Neural cell (in vitro differentiated cells): ENCODE measurements at regions not wholly inside any gene's neighbourhood (a gene's known extent, or its start where the extent isn't known, plus 50 kb on each side); places are given as distances from the start of the nearest gene placed in this dataset.
A peak's percentile ranks its signal among the peaks of the same experiment; 100 is the strongest.

Experiments
- H2AFZ ChIP-seq: fragments of 200-600, 300-800 bp; sonication (generic), shearing (Covaris generic); 2 replicates; pipeline ENCODE4 v1.6.0; 2014; ENCODE audit warnings: low read depth, mild to moderate bottlenecking, antibody characterized with exemption, low read length, moderate library complexity
- H3F3A ChIP-seq: fragments of 200-600 bp; shearing (Covaris generic); 2 replicates; pipeline ENCODE4 v1.6.1; 2016; ENCODE audit warnings: mild to moderate bottlenecking, moderate library complexity, mixed read lengths, antibody characterized with exemption, low read length; ENCODE audit not compliant: insufficient read depth, poor library complexity, severe bottlenecking
- H3K27ac ChIP-seq: fragments of 200-600, 300-800 bp; sonication (generic), shearing (Covaris generic); 2 replicates; pipeline ENCODE4 v1.5.1; 2014; ENCODE audit warnings: mild to moderate bottlenecking, low read length, moderate library complexity
- H3K27me3 ChIP-seq: fragments of 300-800, 200-600 bp; sonication (generic), shearing (Covaris generic); 2 replicates; pipeline ENCODE4 v1.6.0; 2014; ENCODE audit warnings: mild to moderate bottlenecking, low read depth, low read length, moderate library complexity; ENCODE audit not compliant: insufficient read depth
- H3K36me3 ChIP-seq: fragments of 300-800, 200-600 bp; sonication (generic), shearing (Covaris generic); 2 replicates; pipeline ENCODE4 v1.5.1; 2014; ENCODE audit warnings: mild to moderate bottlenecking, antibody characterized with exemption, low read length, moderate library complexity; ENCODE audit not compliant: insufficient read depth
- H3K4me2 ChIP-seq: fragments of 300-800, 200-600 bp; sonication (generic), shearing (Covaris generic); 2 replicates; pipeline ENCODE4 v1.6.0; 2014; ENCODE audit warnings: mild to moderate bottlenecking, low read length
- H3K4me3 ChIP-seq: fragments of 300-800, 200-600 bp; sonication (generic), shearing (Covaris generic); 2 replicates; pipeline ENCODE4 v1.5.1; 2014; ENCODE audit warnings: mild to moderate bottlenecking, low read length, moderate library complexity
- H3K79me2 ChIP-seq: fragments of 200-600 bp; shearing (Covaris generic); replicated peaks from 2 replicates; pipeline ENCODE4 v1.6.0; 2014; ENCODE audit warnings: mild to moderate bottlenecking, low read length, moderate library complexity; ENCODE audit not compliant: insufficient read depth
- H3K9ac ChIP-seq: fragments of 300-800, 200-600 bp; sonication (generic), shearing (Covaris generic); 2 replicates; pipeline ENCODE4 v1.6.1; 2016; ENCODE audit warnings: mild to moderate bottlenecking, low read length, mixed read lengths
- H3K9me2 ChIP-seq: fragments of 200-600 bp; shearing (Covaris generic); 2 replicates; pipeline ENCODE4 v1.6.1; 2016; ENCODE audit warnings: mild to moderate bottlenecking, low read length, mixed read lengths; ENCODE audit not compliant: insufficient read depth
- H3K9me3 ChIP-seq: fragments of 200-600, 300-800 bp; sonication (generic), shearing (Covaris generic); 2 replicates; pipeline ENCODE4 v1.6.1; 2016; ENCODE audit warnings: mild to moderate bottlenecking, mixed run types, low read length, moderate library complexity, mixed read lengths
- H4K20me1 ChIP-seq: fragments of 200-600 bp; shearing (Covaris generic); 2 replicates; pipeline ENCODE4 v1.6.1; 2016; ENCODE audit warnings: mild to moderate bottlenecking, mixed run types; ENCODE audit not compliant: insufficient read depth
- EP300 ChIP-seq: fragments of 450-650 bp; conservative IDR thresholded peaks from 2 replicates; pipeline ENCODE4 v1.6.1; 2014; ENCODE audit warnings: antibody characterized with exemption, mild to moderate bottlenecking, moderate library complexity; ENCODE audit not compliant: poor library complexity, severe bottlenecking
- EZH2 ChIP-seq: fragments of 200-600, 300-800 bp; shearing (Covaris generic), sonication (generic); IDR thresholded peaks from 2 replicates; pipeline ENCODE4 v1.6.1; 2014; ENCODE audit warnings: antibody characterized with exemption, low read length, borderline replicate concordance, mild to moderate bottlenecking; ENCODE audit not compliant: insufficient read depth, poor library complexity, severe bottlenecking
- MXI1 ChIP-seq: fragments of 450-650 bp; conservative IDR thresholded peaks from 2 replicates; pipeline ENCODE4 v1.6.1; 2014; ENCODE audit warnings: antibody characterized with exemption, mild to moderate bottlenecking; ENCODE audit not compliant: poor library complexity, severe bottlenecking
- POLR2AphosphoS5 ChIP-seq: IDR thresholded peaks from 2 replicates; pipeline ENCODE4 v1.6.1; 2012
- RAD21 ChIP-seq: fragments of 450-650 bp; conservative IDR thresholded peaks from 2 replicates; pipeline ENCODE4 v1.6.1; 2014; ENCODE audit warnings: antibody characterized with exemption, mild to moderate bottlenecking, moderate library complexity
- SMC3 ChIP-seq: fragments of 450-650 bp; conservative IDR thresholded peaks from 2 replicates; pipeline ENCODE4 v1.6.1; 2014; ENCODE audit warnings: antibody characterized with exemption, mild to moderate bottlenecking, moderate library complexity; ENCODE audit not compliant: poor library complexity
- TAF1 ChIP-seq: IDR thresholded peaks from 2 replicates; pipeline ENCODE4 v1.6.1; 2012; ENCODE audit warnings: low read depth
- TF ChIP-seq, protein P1 (sequence below): fragments of 450-650 bp; IDR thresholded peaks from 2 replicates; pipeline ENCODE4 v1.5.1; 2014; ENCODE audit warnings: antibody characterized with exemption, mild to moderate bottlenecking, moderate library complexity; ENCODE audit not compliant: poor library complexity, severe bottlenecking
- TF ChIP-seq, protein P2 (sequence below): IDR thresholded peaks from 2 replicates; pipeline ENCODE4 v1.6.1; 2012; ENCODE audit warnings: borderline replicate concordance

DNA sequence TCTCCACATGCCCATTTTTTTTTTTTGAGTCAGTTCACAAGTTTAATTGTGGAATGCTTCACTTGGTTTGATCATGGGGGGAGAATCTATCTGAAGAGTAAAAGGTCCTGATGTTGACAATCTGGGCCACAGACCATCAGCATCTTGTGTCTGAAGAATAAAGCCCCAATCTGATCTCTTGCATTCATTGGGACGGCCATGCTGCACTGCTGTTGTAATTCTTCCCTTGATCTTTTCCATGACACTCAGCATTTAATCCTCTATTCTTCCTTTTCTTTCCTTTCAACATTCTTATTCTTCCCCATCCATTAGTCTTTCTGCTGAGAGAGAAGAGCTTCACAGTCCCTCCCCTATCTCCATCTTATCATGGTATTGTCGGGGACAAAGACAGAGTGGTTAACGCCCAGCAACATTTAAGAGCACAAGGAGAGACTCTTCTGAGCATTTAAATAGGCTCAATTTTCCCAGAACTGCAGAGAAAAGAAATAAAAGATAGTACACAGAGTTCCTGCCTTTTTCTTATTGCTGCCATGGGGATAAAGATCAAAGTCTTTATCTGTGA is 1157.3 kb downstream of the SORCS3 start:
- H3K9me3 ChIP-seq: no peaks in the 10 kb centered on the region
- no peaks in the 10 kb centered on the region for H3K36me3 ChIP-seq
- TF ChIP-seq, protein P1, sequence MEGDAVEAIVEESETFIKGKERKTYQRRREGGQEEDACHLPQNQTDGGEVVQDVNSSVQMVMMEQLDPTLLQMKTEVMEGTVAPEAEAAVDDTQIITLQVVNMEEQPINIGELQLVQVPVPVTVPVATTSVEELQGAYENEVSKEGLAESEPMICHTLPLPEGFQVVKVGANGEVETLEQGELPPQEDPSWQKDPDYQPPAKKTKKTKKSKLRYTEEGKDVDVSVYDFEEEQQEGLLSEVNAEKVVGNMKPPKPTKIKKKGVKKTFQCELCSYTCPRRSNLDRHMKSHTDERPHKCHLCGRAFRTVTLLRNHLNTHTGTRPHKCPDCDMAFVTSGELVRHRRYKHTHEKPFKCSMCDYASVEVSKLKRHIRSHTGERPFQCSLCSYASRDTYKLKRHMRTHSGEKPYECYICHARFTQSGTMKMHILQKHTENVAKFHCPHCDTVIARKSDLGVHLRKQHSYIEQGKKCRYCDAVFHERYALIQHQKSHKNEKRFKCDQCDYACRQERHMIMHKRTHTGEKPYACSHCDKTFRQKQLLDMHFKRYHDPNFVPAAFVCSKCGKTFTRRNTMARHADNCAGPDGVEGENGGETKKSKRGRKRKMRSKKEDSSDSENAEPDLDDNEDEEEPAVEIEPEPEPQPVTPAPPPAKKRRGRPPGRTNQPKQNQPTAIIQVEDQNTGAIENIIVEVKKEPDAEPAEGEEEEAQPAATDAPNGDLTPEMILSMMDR: no peak
- TF ChIP-seq POLR2AphosphoS5 (no peak), RAD21 (no peak), TAF1 (no peak), MXI1 (no peak), EZH2 (no peak), SMC3 (no peak), EP300 (no peak)
- TF ChIP-seq, protein P2, sequence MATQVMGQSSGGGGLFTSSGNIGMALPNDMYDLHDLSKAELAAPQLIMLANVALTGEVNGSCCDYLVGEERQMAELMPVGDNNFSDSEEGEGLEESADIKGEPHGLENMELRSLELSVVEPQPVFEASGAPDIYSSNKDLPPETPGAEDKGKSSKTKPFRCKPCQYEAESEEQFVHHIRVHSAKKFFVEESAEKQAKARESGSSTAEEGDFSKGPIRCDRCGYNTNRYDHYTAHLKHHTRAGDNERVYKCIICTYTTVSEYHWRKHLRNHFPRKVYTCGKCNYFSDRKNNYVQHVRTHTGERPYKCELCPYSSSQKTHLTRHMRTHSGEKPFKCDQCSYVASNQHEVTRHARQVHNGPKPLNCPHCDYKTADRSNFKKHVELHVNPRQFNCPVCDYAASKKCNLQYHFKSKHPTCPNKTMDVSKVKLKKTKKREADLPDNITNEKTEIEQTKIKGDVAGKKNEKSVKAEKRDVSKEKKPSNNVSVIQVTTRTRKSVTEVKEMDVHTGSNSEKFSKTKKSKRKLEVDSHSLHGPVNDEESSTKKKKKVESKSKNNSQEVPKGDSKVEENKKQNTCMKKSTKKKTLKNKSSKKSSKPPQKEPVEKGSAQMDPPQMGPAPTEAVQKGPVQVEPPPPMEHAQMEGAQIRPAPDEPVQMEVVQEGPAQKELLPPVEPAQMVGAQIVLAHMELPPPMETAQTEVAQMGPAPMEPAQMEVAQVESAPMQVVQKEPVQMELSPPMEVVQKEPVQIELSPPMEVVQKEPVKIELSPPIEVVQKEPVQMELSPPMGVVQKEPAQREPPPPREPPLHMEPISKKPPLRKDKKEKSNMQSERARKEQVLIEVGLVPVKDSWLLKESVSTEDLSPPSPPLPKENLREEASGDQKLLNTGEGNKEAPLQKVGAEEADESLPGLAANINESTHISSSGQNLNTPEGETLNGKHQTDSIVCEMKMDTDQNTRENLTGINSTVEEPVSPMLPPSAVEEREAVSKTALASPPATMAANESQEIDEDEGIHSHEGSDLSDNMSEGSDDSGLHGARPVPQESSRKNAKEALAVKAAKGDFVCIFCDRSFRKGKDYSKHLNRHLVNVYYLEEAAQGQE: no peak
- no peak overlapping the region for H3K4me2 ChIP-seq
- H3K27me3 ChIP-seq: no peaks in the 10 kb centered on the region
- H3F3A ChIP-seq: no peaks in the 10 kb centered on the region
- H3K9ac ChIP-seq: no peak overlapping the region
- no peaks in the 10 kb centered on the region for H4K20me1 ChIP-seq
- H3K9me2 ChIP-seq: no peaks in the 10 kb centered on the region
- no peak overlapping the region for H3K4me3 ChIP-seq
- H3K27ac ChIP-seq: no peak overlapping the region
- H3K79me2 ChIP-seq: no peaks in the 10 kb centered on the region
- H2AFZ ChIP-seq: no peak overlapping the region

- Histone ChIP-seq H2AFZ (no peak overlapping the region), H3K9me2 (no peaks in the 10 kb centered on the region), H4K20me1 (no peaks in the 10 kb centered on the region), H3K9ac (no peak overlapping the region), H3K36me3 (no peaks in the 10 kb centered on the region), H3K27me3 (no peaks in the 10 kb centered on the region), H3F3A (no peaks in the 10 kb centered on the region), H3K9me3 (no peaks in the 10 kb centered on the region), H3K4me3 (no peak overlapping the region), H3K79me2 (no peaks in the 10 kb centered on the region), H3K4me2 (no peak overlapping the region), H3K27ac (no peak overlapping the region)
- no peak for TF ChIP-seq EZH2
- peak; percentile 73 for TF ChIP-seq SMC3
- TF ChIP-seq TAF1: no peak
- TF ChIP-seq, protein P2: no peak
- TF ChIP-seq MXI1: no peak
- TF ChIP-seq EP300: no peak
- TF ChIP-seq POLR2AphosphoS5: no peak
- TF ChIP-seq, protein P1: peak; percentile 74
- peak; percentile 70 for TF ChIP-seq RAD21
Observed at GRCh38 chr10:105797234-105797890, 1156.3 kb downstream of the SORCS3 start.
